ENCODE measurements at regions not wholly inside any gene's neighbourhood (a gene's known extent, or its start where the extent isn't known, plus 50 kb on each side); places are given as distances from the start of the nearest gene placed in this dataset.
"Not testable (repeated sequence)": the region's sequence is repeated elsewhere in the genome, so short reads cannot be mapped to it uniquely, and the experiment has no call there.

- Histone ChIP-seq H3K9ac (ENCODE audit: low read depth, low read length, poor library complexity, severe bottlenecking) (no peak overlapping the region), H3K9me2 (replicated peaks; ENCODE audit: low read depth, low read length) (no peaks in the 10 kb centered on the region), H3K4me1 (ENCODE audit: insufficient read depth, low read length, poor library complexity, severe bottlenecking) (no peaks in the 10 kb centered on the region), H3K9me3 (ENCODE audit: insufficient read depth, low read depth, low read length) (no peaks in the 10 kb centered on the region), H3K79me2 (ENCODE audit: insufficient read depth, low read length) (no peaks in the 10 kb centered on the region), H4K20me1 (ENCODE audit: insufficient read depth, low read length, poor library complexity, severe bottlenecking) (no peaks in the 10 kb centered on the region), H2AFZ (ENCODE audit: low read length) (no peak overlapping the region), H3K36me3 (ENCODE audit: insufficient read depth, low read length) (no peaks in the 10 kb centered on the region), H3F3A (ENCODE audit: low read depth) (no peaks in the 10 kb centered on the region), H3K4me2 (ENCODE audit: low read depth, low read length, poor library complexity, severe bottlenecking) (no peak overlapping the region), H3K4me3 (ENCODE audit: low read length, poor library complexity, severe bottlenecking) (no peak overlapping the region), H3K27me3 (ENCODE audit: insufficient read depth, low read length, poor library complexity, severe bottlenecking) (no peaks in the 10 kb centered on the region)
- TF ChIP-seq CTCF (conservative IDR thresholded peaks at IDR 0.05; ENCODE audit: low read length) (no peak), EZH2phosphoT487 (IDR thresholded peaks at IDR 0.05; ENCODE audit: borderline replicate concordance) (no peak)
These were observed 703.0 kb upstream of the NRP1 start for GRCh38 chr10:34037499-34037898.

GRCh38 chr10:34035241-34035790, 700.8 kb upstream of the NRP1 start:
- H3K4me1 ChIP-seq (ENCODE audit: insufficient read depth, low read length, poor library complexity, severe bottlenecking); H4K20me1 ChIP-seq (ENCODE audit: insufficient read depth, low read length, poor library complexity, severe bottlenecking); H3K9me3 ChIP-seq (ENCODE audit: insufficient read depth, low read depth, low read length): not testable (repeated sequence)

GRCh38 chr10:34033078-34033477, 698.6 kb upstream of the NRP1 start:
- no peak for TF ChIP-seq CTCF (conservative IDR thresholded peaks at IDR 0.05; ENCODE audit: low read length)
- no peak for TF ChIP-seq EZH2phosphoT487 (IDR thresholded peaks at IDR 0.05; ENCODE audit: borderline replicate concordance)
- Histone ChIP-seq H3K4me2 (ENCODE audit: low read depth, low read length, poor library complexity, severe bottlenecking) (no peak overlapping the region), H3K9ac (ENCODE audit: low read depth, low read length, poor library complexity, severe bottlenecking) (no peak overlapping the region), H4K20me1 (ENCODE audit: insufficient read depth, low read length, poor library complexity, severe bottlenecking) (no peaks in the 10 kb centered on the region), H3K36me3 (ENCODE audit: insufficient read depth, low read length) (no peaks in the 10 kb centered on the region), H3F3A (ENCODE audit: low read depth) (no peaks in the 10 kb centered on the region), H3K79me2 (ENCODE audit: insufficient read depth, low read length) (no peaks in the 10 kb centered on the region), H3K27me3 (ENCODE audit: insufficient read depth, low read length, poor library complexity, severe bottlenecking) (no peaks in the 10 kb centered on the region), H2AFZ (ENCODE audit: low read length) (no peak overlapping the region), H3K9me2 (replicated peaks; ENCODE audit: low read depth, low read length) (no peaks in the 10 kb centered on the region), H3K4me1 (ENCODE audit: insufficient read depth, low read length, poor library complexity, severe bottlenecking) (no peaks in the 10 kb centered on the region), H3K9me3 (ENCODE audit: insufficient read depth, low read depth, low read length) (no peaks in the 10 kb centered on the region), H3K4me3 (ENCODE audit: low read length, poor library complexity, severe bottlenecking) (no peak overlapping the region)

More at GRCh38 chr10:34035241-34035790, 700.8 kb upstream of the NRP1 start:
- H3K27me3 ChIP-seq (ENCODE audit: insufficient read depth, low read length, poor library complexity, severe bottlenecking); H2AFZ ChIP-seq (ENCODE audit: low read length); H3F3A ChIP-seq (ENCODE audit: low read depth); H3K4me2 ChIP-seq (ENCODE audit: low read depth, low read length, poor library complexity, severe bottlenecking); H3K9ac ChIP-seq (ENCODE audit: low read depth, low read length, poor library complexity, severe bottlenecking); H3K79me2 ChIP-seq (ENCODE audit: insufficient read depth, low read length); H3K4me3 ChIP-seq (ENCODE audit: low read length, poor library complexity, severe bottlenecking); H3K36me3 ChIP-seq (ENCODE audit: insufficient read depth, low read length); H3K9me2 ChIP-seq (replicated peaks; ENCODE audit: low read depth, low read length): not testable (repeated sequence)

GRCh38 chr10:34032564-34032963, 698.1 kb upstream of the NRP1 start:
- TF ChIP-seq CTCF (conservative IDR thresholded peaks at IDR 0.05; ENCODE audit: low read length), result no peak
- TF ChIP-seq EZH2phosphoT487 (IDR thresholded peaks at IDR 0.05; ENCODE audit: borderline replicate concordance), result no peak

More at GRCh38 chr10:34032564-34032963, 698.1 kb upstream of the NRP1 start:
- no peak overlapping the region for H3K9ac ChIP-seq (ENCODE audit: low read depth, low read length, poor library complexity, severe bottlenecking)
- H3K27me3 ChIP-seq (ENCODE audit: insufficient read depth, low read length, poor library complexity, severe bottlenecking), result no peaks in the 10 kb centered on the region
- H2AFZ ChIP-seq (ENCODE audit: low read length), result no peak overlapping the region
- H4K20me1 ChIP-seq (ENCODE audit: insufficient read depth, low read length, poor library complexity, severe bottlenecking), result no peaks in the 10 kb centered on the region
- H3K79me2 ChIP-seq (ENCODE audit: insufficient read depth, low read length), result no peaks in the 10 kb centered on the region
- H3F3A ChIP-seq (ENCODE audit: low read depth), result no peaks in the 10 kb centered on the region
- no peaks in the 10 kb centered on the region for H3K9me3 ChIP-seq (ENCODE audit: insufficient read depth, low read depth, low read length)
- no peaks in the 10 kb centered on the region for H3K36me3 ChIP-seq (ENCODE audit: insufficient read depth, low read length)
- H3K9me2 ChIP-seq (replicated peaks; ENCODE audit: low read depth, low read length), result no peaks in the 10 kb centered on the region
- no peak overlapping the region for H3K4me2 ChIP-seq (ENCODE audit: low read depth, low read length, poor library complexity, severe bottlenecking)
- no peaks in the 10 kb centered on the region for H3K4me1 ChIP-seq (ENCODE audit: insufficient read depth, low read length, poor library complexity, severe bottlenecking)
- H3K4me3 ChIP-seq (ENCODE audit: low read length, poor library complexity, severe bottlenecking), result no peak overlapping the region
